Muscle layer of colon (tissue), 2 donors: ENCODE measurements at regions not wholly inside any gene's neighbourhood (a gene's known extent, or its start where the extent isn't known, plus 50 kb on each side); places are given as distances from the start of the nearest gene placed in this dataset.

Experiments used
- H3K27ac ChIP-seq: one replicate; pipeline ENCODE4 v1.7.0; 2013; ENCODE audit warnings: low read depth, mild to moderate bottlenecking, low read length, moderate library complexity
- H3K27me3 ChIP-seq, 2 donors: one replicate each; pipeline ENCODE4 v1.7.0; 2013; ENCODE audit warnings: low read length in 2 of 2, mild to moderate bottlenecking in 2 of 2; ENCODE audit not compliant: insufficient read depth in 2 of 2, control insufficient read depth in 1 of 2
- H3K36me3 ChIP-seq: one replicate; pipeline ENCODE4 v1.7.0; 2013; ENCODE audit warnings: mild to moderate bottlenecking, low read length; ENCODE audit not compliant: insufficient read depth
- H3K4me1 ChIP-seq: one replicate; pipeline ENCODE4 v1.7.0; 2013; ENCODE audit warnings: mild to moderate bottlenecking, low read length; ENCODE audit not compliant: insufficient read depth
- H3K4me3 ChIP-seq, 2 donors: one replicate each; pipeline ENCODE4 v1.7.0; 2013; ENCODE audit warnings: low read length in 2 of 2, low read depth in 1 of 2, mild to moderate bottlenecking in 1 of 2, moderate library complexity in 1 of 2
- H3K9ac ChIP-seq: one replicate; pipeline ENCODE4 v1.7.0; 2013; ENCODE audit warnings: low read length
- H3K9me3 ChIP-seq: one replicate; pipeline ENCODE4 v1.7.0; 2013; ENCODE audit warnings: mild to moderate bottlenecking, low read length
- donor health status: abdominal sarcoma.
- donor health status: Adenocarcinoma of cecum.

- Histone ChIP-seq H3K9ac (no peak overlapping the region), H3K36me3 (no peaks in the 10 kb centered on the region), H3K9me3 (no peaks in the 10 kb centered on the region), H3K27me3 (no peaks in the 10 kb centered on the region), H3K27ac (no peak overlapping the region), H3K4me1 (peaks cover 11% of the 10 kb centered on the region), H3K4me3 (no peak overlapping the region)
Observed at GRCh38 chr3:146912241-146913015, 307.3 kb upstream of the PLSCR5 start.

DNA sequence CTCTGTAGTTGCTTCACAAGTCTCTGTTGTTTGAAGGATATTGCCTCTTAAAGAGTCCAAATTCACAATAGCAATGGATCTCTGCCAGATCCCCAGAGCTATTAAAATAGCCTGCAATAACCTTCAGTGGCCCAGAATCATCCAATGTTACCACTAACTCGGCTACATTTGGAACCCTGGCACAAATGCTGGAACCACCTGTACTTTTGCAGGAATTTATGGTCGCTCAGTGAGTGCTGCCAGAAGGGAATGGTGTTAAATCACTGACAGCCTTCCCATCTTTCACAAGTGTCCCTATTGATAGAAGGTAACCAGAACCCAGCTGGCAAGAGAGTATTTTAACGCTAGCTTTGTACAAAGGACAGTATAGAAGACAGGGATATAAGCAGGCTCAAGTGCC is 298.8 kb upstream of the PLSCR5 start:
- H3K4me3 ChIP-seq: no peak overlapping the region
- H3K36me3 ChIP-seq: no peaks in the 10 kb centered on the region
- H3K27me3 ChIP-seq: no peaks in the 10 kb centered on the region
- H3K9ac ChIP-seq: no peak overlapping the region
- no peaks in the 10 kb centered on the region for H3K9me3 ChIP-seq
- peaks cover 13% of the 10 kb centered on the region for H3K4me1 ChIP-seq
- no peak overlapping the region for H3K27ac ChIP-seq

- no peak overlapping the region for H3K27ac ChIP-seq
- H3K9me3 ChIP-seq: no peaks in the 10 kb centered on the region
- H3K9ac ChIP-seq: no peak overlapping the region
- no peak overlapping the region for H3K4me3 ChIP-seq
- H3K27me3 ChIP-seq: no peaks in the 10 kb centered on the region
- peaks cover 11% of the 10 kb centered on the region for H3K4me1 ChIP-seq
- no peaks in the 10 kb centered on the region for H3K36me3 ChIP-seq
Observed at GRCh38 chr3:146899171-146899570, 294.0 kb upstream of the PLSCR5 start.

DNA sequence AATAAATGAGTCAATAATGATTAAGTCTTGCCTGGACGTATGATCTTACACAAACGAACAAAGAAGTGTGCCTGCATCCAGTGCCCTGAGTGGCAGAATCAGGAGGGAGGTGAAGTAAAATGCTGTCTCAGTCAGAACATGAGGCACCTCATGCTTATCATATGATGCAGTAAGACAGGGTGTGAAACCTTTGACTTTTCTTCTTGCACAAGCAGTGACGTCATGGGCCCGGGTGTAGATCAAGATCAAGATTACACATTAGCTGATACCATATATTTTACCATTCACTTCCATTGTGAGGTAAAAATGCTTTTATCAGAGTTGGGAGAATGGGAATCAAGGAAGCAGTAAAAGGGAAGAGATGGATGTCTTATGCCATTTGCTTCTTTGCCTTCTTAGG is 291.6 kb upstream of the PLSCR5 start:
- Histone ChIP-seq H3K27ac (no peak overlapping the region), H3K36me3 (no peaks in the 10 kb centered on the region), H3K9ac (no peak overlapping the region), H3K27me3 (no peaks in the 10 kb centered on the region), H3K4me1 (no peaks in the 10 kb centered on the region), H3K9me3 (no peaks in the 10 kb centered on the region), H3K4me3 (no peak overlapping the region)

GRCh38 chr3:146895026-146895749 is 290.0 kb upstream of the PLSCR5 start:
- Histone ChIP-seq H3K9me3 (no peaks in the 10 kb centered on the region), H3K27me3 (no peaks in the 10 kb centered on the region), H3K36me3 (no peaks in the 10 kb centered on the region), H3K27ac (no peak overlapping the region), H3K4me1 (no peaks in the 10 kb centered on the region), H3K4me3 (no peak overlapping the region), H3K9ac (no peak overlapping the region)

- H3K27ac ChIP-seq: no peak overlapping the region
- no peaks in the 10 kb centered on the region for H3K4me1 ChIP-seq
- no peaks in the 10 kb centered on the region for H3K9me3 ChIP-seq
- no peaks in the 10 kb centered on the region for H3K27me3 ChIP-seq
- no peaks in the 10 kb centered on the region for H3K36me3 ChIP-seq
- H3K9ac ChIP-seq: no peak overlapping the region
- no peak overlapping the region for H3K4me3 ChIP-seq
Observed at GRCh38 chr3:146894406-146894805, 289.3 kb upstream of the PLSCR5 start.

GRCh38 chr3:146892041-146892440 is 286.9 kb upstream of the PLSCR5 start:
- no peak overlapping the region for H3K4me3 ChIP-seq
- no peak overlapping the region for H3K27ac ChIP-seq
- H3K9ac ChIP-seq: no peak overlapping the region
- no peaks in the 10 kb centered on the region for H3K9me3 ChIP-seq
- no peaks in the 10 kb centered on the region for H3K36me3 ChIP-seq
- H3K4me1 ChIP-seq: no peaks in the 10 kb centered on the region
- H3K27me3 ChIP-seq: no peaks in the 10 kb centered on the region

- no peak overlapping the region for H3K9ac ChIP-seq
- H3K27ac ChIP-seq: no peak overlapping the region
- no peak overlapping the region for H3K4me3 ChIP-seq
- no peaks in the 10 kb centered on the region for H3K36me3 ChIP-seq
- no peaks in the 10 kb centered on the region for H3K27me3 ChIP-seq
- H3K9me3 ChIP-seq: no peaks in the 10 kb centered on the region
- H3K4me1 ChIP-seq: no peaks in the 10 kb centered on the region
Observed at GRCh38 chr3:146889626-146890025, 284.5 kb upstream of the PLSCR5 start.

- Histone ChIP-seq H3K9ac (no peak overlapping the region), H3K4me1 (no peaks in the 10 kb centered on the region), H3K9me3 (no peaks in the 10 kb centered on the region), H3K4me3 (no peak overlapping the region), H3K27me3 (no peaks in the 10 kb centered on the region), H3K36me3 (no peaks in the 10 kb centered on the region), H3K27ac (no peak overlapping the region)
Observed at GRCh38 chr3:146888176-146888575, 283.0 kb upstream of the PLSCR5 start.

DNA sequence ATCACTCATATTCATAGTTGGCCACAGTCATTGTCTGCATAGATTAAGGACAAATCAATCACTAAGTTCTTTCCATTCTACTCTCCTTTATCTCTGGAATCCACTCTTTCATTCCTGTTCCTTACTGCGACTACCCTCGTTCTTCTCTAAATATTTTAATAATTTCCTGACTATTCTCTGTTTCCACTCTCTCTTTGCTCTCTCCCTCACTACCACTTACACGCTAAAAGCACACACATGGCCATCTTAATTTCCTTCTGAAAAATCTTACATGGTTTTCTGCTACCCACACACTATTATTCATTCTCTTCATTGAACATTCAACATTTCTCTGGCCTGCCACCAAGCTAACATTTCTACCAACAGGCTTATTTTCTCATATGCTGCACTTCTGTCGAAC is 279.6 kb upstream of the PLSCR5 start:
- Histone ChIP-seq H3K27me3 (no peaks in the 10 kb centered on the region), H3K9me3 (no peaks in the 10 kb centered on the region), H3K36me3 (no peaks in the 10 kb centered on the region), H3K27ac (no peak overlapping the region), H3K4me1 (no peaks in the 10 kb centered on the region), H3K9ac (no peak overlapping the region), H3K4me3 (no peak overlapping the region)

GRCh38 chr3:146884296-146884695 is 279.1 kb upstream of the PLSCR5 start:
- H3K4me1 ChIP-seq: no peaks in the 10 kb centered on the region
- H3K36me3 ChIP-seq: no peaks in the 10 kb centered on the region
- no peak overlapping the region for H3K9ac ChIP-seq
- H3K27ac ChIP-seq: no peak overlapping the region
- H3K27me3 ChIP-seq: no peaks in the 10 kb centered on the region
- H3K9me3 ChIP-seq: no peaks in the 10 kb centered on the region
- H3K4me3 ChIP-seq: no peak overlapping the region

DNA sequence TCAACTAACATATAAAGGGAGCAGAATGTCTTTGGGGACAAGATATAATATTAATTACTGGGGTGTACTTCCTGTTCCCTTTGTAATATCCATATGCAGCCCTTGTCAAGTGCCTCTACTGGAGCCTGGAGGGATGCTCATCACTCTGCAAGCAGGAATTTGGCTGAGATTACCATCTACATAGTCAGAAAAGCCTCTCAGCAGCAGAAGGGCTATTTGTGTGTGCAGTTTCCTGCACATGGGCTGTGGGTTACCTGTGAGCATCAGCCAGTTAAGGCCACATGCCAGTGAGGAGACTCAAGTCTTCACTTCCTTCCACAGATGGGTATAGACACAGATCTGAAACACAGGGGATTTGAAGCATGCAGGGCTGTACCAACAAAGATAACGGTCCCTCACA is 278.1 kb upstream of the PLSCR5 start:
- H3K9ac ChIP-seq: no peak overlapping the region
- no peaks in the 10 kb centered on the region for H3K9me3 ChIP-seq
- H3K4me1 ChIP-seq: no peaks in the 10 kb centered on the region
- no peak overlapping the region for H3K4me3 ChIP-seq
- H3K36me3 ChIP-seq: no peaks in the 10 kb centered on the region
- H3K27me3 ChIP-seq: no peaks in the 10 kb centered on the region
- no peak overlapping the region for H3K27ac ChIP-seq
